ENCODE measurements at regions not wholly inside any gene's neighbourhood (a gene's known extent, or its start where the extent isn't known, plus 50 kb on each side); places are given as distances from the start of the nearest gene placed in this dataset.

- DNase-seq (ENCODE audit: low read depth), result peak; percentile 29
These were observed 105.5 kb downstream of the LYPLAL1 start for GRCh38 chr1:219279017-219279770.

- DNase-seq (ENCODE audit: low read depth), result no peak
These were observed 104.6 kb downstream of the LYPLAL1 start for GRCh38 chr1:219278288-219278687.

GRCh38 chr1:219277304-219278105, 103.8 kb downstream of the LYPLAL1 start:
- DNase-seq (ENCODE audit: low read depth), result no peak

- no peak for DNase-seq (ENCODE audit: low read depth)
These were observed 102.5 kb downstream of the LYPLAL1 start for GRCh38 chr1:219276049-219276738.

GRCh38 chr1:219273088-219273686, 99.5 kb downstream of the LYPLAL1 start:
- no peak for DNase-seq (ENCODE audit: low read depth)

GRCh38 chr1:219271818-219272535, 98.3 kb downstream of the LYPLAL1 start:
- DNase-seq (ENCODE audit: low read depth), result peak; percentile 7

- DNase-seq (ENCODE audit: low read depth), result no peak
These were observed 95.5 kb downstream of the LYPLAL1 start for GRCh38 chr1:219269171-219269570.

- DNase-seq (ENCODE audit: low read depth), result no peak
These were observed 92.8 kb downstream of the LYPLAL1 start for GRCh38 chr1:219266524-219266923.

- no peak for DNase-seq (ENCODE audit: low read depth)
These were observed 91.4 kb downstream of the LYPLAL1 start for GRCh38 chr1:219265026-219265515.

- DNase-seq (ENCODE audit: low read depth), result no peak
These were observed 90.9 kb downstream of the LYPLAL1 start for GRCh38 chr1:219264561-219264960.
